Activated CD4-positive, alpha-beta T cell treated with anti-CD3 and anti-CD28 coated beads, Interleukin-2, amount 10 ng/mL, durations not matched to agents 24 days and 14 days (primary cell): ENCODE measurements at regions not wholly inside any gene's neighbourhood (a gene's known extent, or its start where the extent isn't known, plus 50 kb on each side); places are given as distances from the start of the nearest gene placed in this dataset.

Source experiments
- DNase-seq: peaks from one replicate; pipeline ENCODE4 v3.0.0; 2022
- H3K27ac Mint-ChIP-seq: one replicate; pipeline ENCODE4 v1.8.0; 2022; ENCODE audit warnings: mild to moderate bottlenecking, mixed read lengths
- H3K27me3 Mint-ChIP-seq: one replicate; pipeline ENCODE4 v1.8.0; 2022; ENCODE audit warnings: mixed read lengths
- H3K36me3 Mint-ChIP-seq: one replicate; pipeline ENCODE4 v1.8.0; 2022; ENCODE audit warnings: low read depth, mild to moderate bottlenecking, mixed read lengths
- H3K4me1 Mint-ChIP-seq: one replicate; pipeline ENCODE4 v1.8.0; 2021; ENCODE audit warnings: mixed read lengths
- H3K4me3 Mint-ChIP-seq: one replicate; pipeline ENCODE4 v1.8.0; 2022; ENCODE audit warnings: mild to moderate bottlenecking, moderate library complexity, mixed read lengths
- H3K9me3 Mint-ChIP-seq: one replicate; pipeline ENCODE4 v1.8.0; 2021; ENCODE audit warnings: mixed read lengths
- intact Hi-C: fragments of 100-400 bp; cut with micrococcal nuclease; formaldehyde crosslinking; loops from one replicate; pipeline ENCODE4 v1.15.1; 2023

GRCh38 chr4:23245203-23245832, 552.6 kb downstream of the GBA3 start:
- Mint-ChIP-seq H3K36me3 (no peaks in the 10 kb centered on the region), H3K9me3 (no peaks in the 10 kb centered on the region), H3K4me1 (no peaks in the 10 kb centered on the region), H3K4me3 (no peak overlapping the region), H3K27me3 (no peaks in the 10 kb centered on the region), H3K27ac (no peak overlapping the region)
- intact Hi-C loops, result no loop called here
- no peak for DNase-seq

- intact Hi-C loops, result no loop called here
- H3K9me3 Mint-ChIP-seq, result no peaks in the 10 kb centered on the region
- no peaks in the 10 kb centered on the region for H3K27me3 Mint-ChIP-seq
- no peaks in the 10 kb centered on the region for H3K4me1 Mint-ChIP-seq
- no peak overlapping the region for H3K4me3 Mint-ChIP-seq
- no peaks in the 10 kb centered on the region for H3K36me3 Mint-ChIP-seq
- no peak for DNase-seq
- H3K27ac Mint-ChIP-seq, result no peak overlapping the region
Observed at GRCh38 chr4:23242962-23243361, 550.2 kb downstream of the GBA3 start.

GRCh38 chr4:23241408-23241807, 548.7 kb downstream of the GBA3 start:
- H3K27me3 Mint-ChIP-seq, result no peaks in the 10 kb centered on the region
- H3K4me1 Mint-ChIP-seq, result no peaks in the 10 kb centered on the region
- H3K27ac Mint-ChIP-seq, result no peak overlapping the region
- no peak overlapping the region for H3K4me3 Mint-ChIP-seq
- intact Hi-C loops, result no loop called here
- H3K36me3 Mint-ChIP-seq, result no peaks in the 10 kb centered on the region
- no peak for DNase-seq
- no peaks in the 10 kb centered on the region for H3K9me3 Mint-ChIP-seq

DNA sequence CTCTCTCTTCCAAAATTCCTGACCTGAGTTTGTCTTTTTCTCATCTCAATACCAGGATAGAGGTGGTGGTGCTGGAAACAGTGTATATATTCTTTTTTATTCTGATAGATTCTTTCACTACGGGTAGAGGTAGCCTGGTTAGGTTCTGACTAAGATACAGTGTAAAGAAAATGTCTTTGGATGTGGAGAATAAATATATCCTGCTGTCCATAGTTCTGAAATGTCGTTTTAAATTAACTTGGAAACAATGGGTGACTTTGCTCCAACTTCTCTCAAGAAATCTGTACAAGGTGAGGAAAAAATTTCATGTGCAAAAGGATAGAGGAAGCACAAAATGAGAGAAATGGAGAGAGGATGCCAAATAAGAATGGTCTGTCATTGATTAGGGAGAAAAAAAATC, 546.1 kb downstream of the GBA3 start:
- DNase-seq, result no peak
- intact Hi-C loops, result no loop called here
- H3K36me3 Mint-ChIP-seq, result no peaks in the 10 kb centered on the region
- no peaks in the 10 kb centered on the region for H3K27me3 Mint-ChIP-seq
- no peak overlapping the region for H3K4me3 Mint-ChIP-seq
- H3K27ac Mint-ChIP-seq, result no peak overlapping the region
- H3K4me1 Mint-ChIP-seq, result no peaks in the 10 kb centered on the region
- H3K9me3 Mint-ChIP-seq, result no peaks in the 10 kb centered on the region

DNA sequence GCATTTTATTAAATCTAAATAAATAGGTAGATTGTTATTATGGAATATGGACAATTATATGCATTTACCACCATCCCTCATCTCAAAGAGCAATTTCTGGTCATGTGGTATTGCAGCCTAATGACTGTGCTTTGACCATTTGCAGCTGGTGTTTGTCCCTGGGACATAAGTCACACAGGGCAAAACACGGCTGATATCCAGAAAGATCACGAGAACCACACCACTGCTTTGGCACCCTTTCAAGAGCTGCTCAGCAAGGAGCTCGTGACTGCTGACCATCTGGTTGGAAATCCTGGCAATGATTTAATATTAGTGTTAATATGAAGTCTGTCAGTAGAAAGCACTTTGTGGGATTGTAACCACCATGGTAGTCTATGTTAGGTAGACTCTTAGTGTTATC, 545.0 kb downstream of the GBA3 start:
- H3K27me3 Mint-ChIP-seq, result no peaks in the 10 kb centered on the region
- no peaks in the 10 kb centered on the region for H3K36me3 Mint-ChIP-seq
- no peaks in the 10 kb centered on the region for H3K9me3 Mint-ChIP-seq
- no peak overlapping the region for H3K4me3 Mint-ChIP-seq
- DNase-seq, result no peak
- H3K27ac Mint-ChIP-seq, result no peak overlapping the region
- no peaks in the 10 kb centered on the region for H3K4me1 Mint-ChIP-seq
- intact Hi-C loops, result no loop called here

DNA sequence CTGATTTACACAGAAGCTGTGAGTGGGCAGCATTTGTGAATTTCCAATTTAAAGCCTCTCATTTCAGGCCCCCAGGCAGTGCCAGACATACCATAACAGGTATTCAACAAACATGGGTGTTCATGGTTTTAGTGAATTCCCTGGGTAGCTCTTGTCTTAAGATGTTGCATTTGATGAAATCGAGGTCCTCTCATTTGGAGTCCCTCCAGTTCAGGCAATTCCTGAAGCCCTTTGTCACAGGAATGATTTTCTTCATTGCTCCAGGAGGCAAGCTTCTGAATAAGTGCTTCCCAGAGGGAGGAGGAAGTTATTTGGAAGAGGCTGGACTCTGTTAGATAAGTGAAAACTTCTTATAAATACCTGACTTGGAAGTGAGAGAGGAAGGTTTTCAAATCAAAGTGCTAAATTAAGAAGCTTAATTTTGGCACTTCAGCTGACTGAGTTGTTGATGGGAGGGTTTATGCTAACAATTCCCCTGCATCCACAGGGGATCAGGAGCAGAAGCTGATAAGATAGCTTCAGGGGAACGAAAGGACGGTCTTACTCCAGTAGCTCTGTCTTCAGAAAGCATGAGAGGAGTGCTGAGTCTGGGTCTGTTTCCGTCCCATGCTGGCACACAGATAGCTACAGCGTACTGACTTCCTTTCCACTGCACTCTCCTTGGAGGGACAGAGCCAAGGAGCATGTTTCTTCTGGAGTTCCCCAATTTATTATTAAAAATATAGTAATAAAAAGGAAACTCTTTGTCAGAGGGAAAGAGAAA, 543.1 kb downstream of the GBA3 start:
- no peak for DNase-seq
- Mint-ChIP-seq H3K36me3 (no peaks in the 10 kb centered on the region), H3K4me3 (no peak overlapping the region), H3K27ac (no peak overlapping the region), H3K4me1 (no peaks in the 10 kb centered on the region), H3K27me3 (no peaks in the 10 kb centered on the region), H3K9me3 (no peaks in the 10 kb centered on the region)
- intact Hi-C loops, result no loop called here

DNA sequence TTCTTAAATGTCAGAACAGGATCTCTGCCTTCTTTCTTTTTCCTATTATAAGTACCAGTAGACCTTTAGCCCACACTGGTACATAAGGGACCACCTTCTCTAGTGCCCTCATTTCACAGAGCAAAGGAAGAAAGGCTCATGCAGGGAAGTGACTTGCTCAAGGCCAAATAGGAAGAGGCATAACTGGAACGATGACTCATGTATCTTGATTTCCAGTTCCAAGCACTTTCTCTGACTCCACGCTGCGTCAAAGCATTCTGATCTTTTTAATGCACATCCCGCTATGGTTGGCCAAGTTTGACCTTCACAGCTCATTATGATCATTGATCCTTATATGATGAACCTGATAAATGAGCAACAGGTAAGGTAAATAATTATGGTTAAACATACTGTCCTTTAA, 542.0 kb downstream of the GBA3 start:
- no peaks in the 10 kb centered on the region for H3K9me3 Mint-ChIP-seq
- H3K27ac Mint-ChIP-seq, result no peak overlapping the region
- no peaks in the 10 kb centered on the region for H3K36me3 Mint-ChIP-seq
- H3K27me3 Mint-ChIP-seq, result no peaks in the 10 kb centered on the region
- no peaks in the 10 kb centered on the region for H3K4me1 Mint-ChIP-seq
- H3K4me3 Mint-ChIP-seq, result no peak overlapping the region
- DNase-seq, result no peak
- intact Hi-C loops, result no loop called here

DNA sequence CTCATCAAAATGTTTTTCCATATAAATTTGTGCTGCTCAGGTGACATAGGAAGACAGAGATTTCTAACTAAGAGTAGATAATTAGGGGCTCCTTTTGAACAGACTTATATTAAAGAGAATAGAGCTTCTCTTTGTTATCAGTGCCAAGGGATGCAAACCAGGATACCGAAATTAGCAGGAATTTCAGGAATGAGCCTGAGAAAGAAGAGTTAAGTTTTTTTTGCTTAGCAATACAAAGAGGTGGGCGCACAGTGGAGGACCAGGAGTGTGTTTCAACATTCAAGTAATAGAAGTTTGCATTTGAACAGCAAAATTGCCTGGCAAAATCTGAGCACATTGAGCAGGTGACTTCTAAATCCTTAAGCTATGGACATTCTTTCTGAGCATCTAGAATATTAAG, 541.3 kb downstream of the GBA3 start:
- DNase-seq, result no peak
- Mint-ChIP-seq H3K27me3 (no peaks in the 10 kb centered on the region), H3K9me3 (no peaks in the 10 kb centered on the region), H3K4me3 (no peak overlapping the region), H3K27ac (no peak overlapping the region), H3K4me1 (no peaks in the 10 kb centered on the region), H3K36me3 (no peaks in the 10 kb centered on the region)
- intact Hi-C loops, result no loop called here

DNA sequence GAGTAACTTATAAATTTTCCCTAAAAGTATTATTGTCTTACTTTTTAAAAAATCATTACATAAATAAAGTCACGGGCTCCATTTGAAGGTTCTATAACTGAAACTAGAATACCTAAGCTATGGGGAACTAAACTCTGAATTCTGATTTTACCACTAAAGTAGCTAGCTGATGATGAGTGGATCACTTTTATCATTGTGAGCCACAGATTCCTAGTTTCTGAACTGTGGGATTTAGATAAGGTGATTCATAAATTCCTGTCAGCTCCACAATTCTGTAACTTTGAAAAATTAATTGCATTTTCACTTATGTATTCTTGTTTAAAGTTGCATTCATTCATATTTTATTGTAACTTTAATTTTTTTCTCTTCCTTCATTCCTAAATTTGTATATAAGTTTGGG, 540.9 kb downstream of the GBA3 start:
- no peak for DNase-seq
- Mint-ChIP-seq H3K27ac (no peak overlapping the region), H3K9me3 (no peaks in the 10 kb centered on the region), H3K27me3 (no peaks in the 10 kb centered on the region), H3K36me3 (no peaks in the 10 kb centered on the region), H3K4me3 (no peak overlapping the region), H3K4me1 (no peaks in the 10 kb centered on the region)
- intact Hi-C loops, result no loop called here

DNA sequence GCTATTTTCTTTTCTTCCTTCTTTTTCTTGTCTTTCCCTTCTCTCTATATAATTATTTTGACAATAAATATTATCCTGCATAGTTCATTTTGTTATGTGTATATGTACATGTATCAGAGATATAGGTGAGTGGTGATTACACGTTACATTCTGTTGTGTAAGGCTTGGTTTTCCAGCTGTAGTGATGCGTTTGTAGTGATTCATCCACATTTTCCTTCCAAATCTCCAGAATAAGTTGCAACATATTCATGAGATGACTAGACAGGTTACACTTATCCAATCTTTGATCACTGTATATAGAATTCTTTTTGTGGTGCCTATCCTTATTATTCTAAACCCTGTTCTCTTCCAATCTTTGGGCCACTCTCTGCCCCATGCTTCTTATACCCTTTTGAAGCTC, 540.2 kb downstream of the GBA3 start:
- H3K4me3 Mint-ChIP-seq, result no peak overlapping the region
- no peaks in the 10 kb centered on the region for H3K36me3 Mint-ChIP-seq
- intact Hi-C loops, result no loop called here
- no peak overlapping the region for H3K27ac Mint-ChIP-seq
- H3K27me3 Mint-ChIP-seq, result no peaks in the 10 kb centered on the region
- no peak for DNase-seq
- no peaks in the 10 kb centered on the region for H3K9me3 Mint-ChIP-seq
- no peaks in the 10 kb centered on the region for H3K4me1 Mint-ChIP-seq

DNA sequence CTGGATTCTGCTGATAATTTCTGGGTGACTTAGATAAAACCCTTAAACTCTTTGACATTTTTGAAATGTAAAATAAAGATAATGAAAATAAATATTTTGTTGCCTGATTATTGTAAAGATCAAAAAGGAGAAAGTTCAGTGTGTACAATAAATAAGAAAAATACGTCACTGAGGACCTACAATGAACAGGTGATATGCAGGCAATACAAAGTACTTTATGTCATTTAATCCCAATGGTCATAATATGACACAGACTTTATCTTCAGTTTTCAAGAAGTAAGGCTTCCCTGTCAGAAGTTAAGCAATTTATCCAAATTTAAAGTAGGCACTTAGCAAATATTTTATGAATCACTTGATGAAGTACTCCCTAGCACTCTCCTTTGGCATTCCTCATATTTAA, 532.8 kb downstream of the GBA3 start:
- no peak overlapping the region for H3K4me3 Mint-ChIP-seq
- H3K27ac Mint-ChIP-seq, result no peak overlapping the region
- DNase-seq, result no peak
- no peaks in the 10 kb centered on the region for H3K4me1 Mint-ChIP-seq
- H3K27me3 Mint-ChIP-seq, result no peaks in the 10 kb centered on the region
- no peaks in the 10 kb centered on the region for H3K9me3 Mint-ChIP-seq
- intact Hi-C loops, result no loop called here
- no peaks in the 10 kb centered on the region for H3K36me3 Mint-ChIP-seq

- intact Hi-C loops, result no loop called here
- DNase-seq, result no peak
- Mint-ChIP-seq H3K9me3 (no peaks in the 10 kb centered on the region), H3K27ac (no peak overlapping the region), H3K36me3 (no peaks in the 10 kb centered on the region), H3K4me3 (no peak overlapping the region), H3K4me1 (no peaks in the 10 kb centered on the region), H3K27me3 (no peaks in the 10 kb centered on the region)
Observed at GRCh38 chr4:23224684-23225420, 532.1 kb downstream of the GBA3 start.

- intact Hi-C loops, result no loop called here
- Mint-ChIP-seq H3K36me3 (no peaks in the 10 kb centered on the region), H3K4me3 (no peak overlapping the region), H3K27me3 (no peaks in the 10 kb centered on the region), H3K4me1 (no peaks in the 10 kb centered on the region), H3K27ac (no peak overlapping the region), H3K9me3 (no peaks in the 10 kb centered on the region)
- no peak for DNase-seq
Observed at GRCh38 chr4:23220911-23221310, 528.2 kb downstream of the GBA3 start.

DNA sequence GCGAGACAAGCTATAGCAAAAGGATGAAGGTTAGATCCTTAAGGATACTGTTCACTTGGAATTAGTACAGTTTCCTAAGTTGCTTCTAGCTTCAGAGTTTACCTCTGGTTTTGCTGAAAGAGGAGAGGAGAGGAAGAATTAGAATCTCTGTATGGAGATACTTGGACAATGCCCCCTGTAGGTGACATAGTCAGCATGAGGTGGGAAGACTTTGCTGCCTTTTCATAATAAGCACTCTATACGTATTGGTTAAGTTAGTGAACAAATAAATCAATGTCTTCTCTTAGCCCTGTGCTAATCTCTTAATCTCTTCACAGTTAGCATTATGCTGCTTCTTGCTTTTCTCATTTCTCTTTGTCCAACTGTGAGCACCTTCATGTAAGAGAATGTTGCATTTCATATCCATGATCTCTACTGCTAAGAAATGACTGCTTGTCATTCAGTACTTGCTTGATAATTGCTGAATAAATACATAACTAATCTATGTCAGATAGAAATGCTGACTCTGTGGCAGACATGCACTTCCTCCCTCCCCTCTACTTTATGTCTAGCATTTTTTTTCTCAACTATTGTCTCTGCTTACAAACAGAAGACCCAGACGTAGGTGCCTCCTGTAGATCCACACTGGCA, 527.2 kb downstream of the GBA3 start:
- Mint-ChIP-seq H3K27ac (no peak overlapping the region), H3K4me1 (no peaks in the 10 kb centered on the region), H3K9me3 (no peaks in the 10 kb centered on the region), H3K4me3 (no peak overlapping the region), H3K36me3 (no peaks in the 10 kb centered on the region), H3K27me3 (no peaks in the 10 kb centered on the region)
- DNase-seq, result no peak
- intact Hi-C loops, result no loop called here
